DOHH2 (cell line): ENCODE measurements at regions not wholly inside any gene's neighbourhood (a gene's known extent, or its start where the extent isn't known, plus 50 kb on each side); places are given as distances from the start of the nearest gene placed in this dataset.

Experiments used
- H3F3A ChIP-seq: fragments of 200-600 bp; sonication (generic), shearing (Covaris generic); 2 replicates; pipeline ENCODE4 v1.6.0; 2016; ENCODE audit warnings: antibody characterized with exemption, mild to moderate bottlenecking; ENCODE audit not compliant: control insufficient read depth, insufficient read depth
- H3K27ac ChIP-seq: fragments of 200-600 bp; sonication (generic); 2 replicates; pipeline ENCODE4 v1.5.1; 2014; ENCODE audit warnings: low read depth, mild to moderate bottlenecking, low read length, moderate library complexity
- H3K27me3 ChIP-seq: fragments of 200-600 bp; sonication (generic); 2 replicates; pipeline ENCODE4 v1.6.1; 2014; ENCODE audit warnings: mild to moderate bottlenecking, low read length, mixed read lengths; ENCODE audit not compliant: control insufficient read depth
- H3K36me3 ChIP-seq: fragments of 200-600 bp; sonication (generic); 2 replicates; pipeline ENCODE4 v1.6.1; 2014; ENCODE audit warnings: mild to moderate bottlenecking, low read length, moderate library complexity, mixed read lengths; ENCODE audit not compliant: control insufficient read depth
- H3K4me1 ChIP-seq: fragments of 200-600 bp; sonication (generic); 2 replicates; pipeline ENCODE4 v1.6.1; 2014; ENCODE audit warnings: mild to moderate bottlenecking, low read length, mixed read lengths; ENCODE audit not compliant: control insufficient read depth
- H3K4me2 ChIP-seq: fragments of 200-600 bp; sonication (generic); 2 replicates; pipeline ENCODE4 v1.6.0; 2014; ENCODE audit warnings: mild to moderate bottlenecking, low read length, moderate library complexity
- H3K4me3 ChIP-seq: fragments of 200-600 bp; sonication (generic); 2 replicates; pipeline ENCODE4 v1.5.1; 2014; ENCODE audit warnings: mild to moderate bottlenecking, low read length, mixed read lengths
- H3K79me2 ChIP-seq: fragments of 200-600 bp; sonication (generic); 2 replicates; pipeline ENCODE4 v1.6.1; 2014; ENCODE audit warnings: mild to moderate bottlenecking, low read length, mixed read lengths; ENCODE audit not compliant: control insufficient read depth
- H3K9me2 ChIP-seq: fragments of 200-600 bp; sonication (generic); replicated peaks from 2 replicates; pipeline ENCODE4 v1.6.1; 2014; ENCODE audit warnings: mild to moderate bottlenecking, low read length, mixed read lengths; ENCODE audit not compliant: control insufficient read depth
- H3K9me3 ChIP-seq: fragments of 200-600 bp; sonication (generic); 2 replicates; pipeline ENCODE4 v1.6.1; 2014; ENCODE audit warnings: antibody characterized with exemption, low read length, mixed read lengths; ENCODE audit not compliant: control insufficient read depth, insufficient read depth
- H4K20me1 ChIP-seq: fragments of 200-600 bp; sonication (generic); 2 replicates; pipeline ENCODE4 v1.6.0; 2014; ENCODE audit warnings: low read depth, mild to moderate bottlenecking, antibody characterized with exemption, low read length, moderate library complexity; ENCODE audit not compliant: control insufficient read depth, insufficient read depth
- CTCF ChIP-seq: fragments of 200-600 bp; sonication (generic); IDR thresholded peaks from one replicate; pipeline ENCODE4 v1.5.1; 2014; ENCODE audit warnings: antibody characterized with exemption, mild to moderate bottlenecking, low read depth, low read length; ENCODE audit not compliant: poor library complexity, severe bottlenecking
- EZH2phosphoT487 ChIP-seq: fragments of 200-600 bp; sonication (generic); IDR thresholded peaks from 2 replicates; pipeline ENCODE4 v1.6.1; 2017; ENCODE audit warnings: borderline replicate concordance, mild to moderate bottlenecking, antibody characterized with exemption, low read length, moderate library complexity, mixed read lengths

- Histone ChIP-seq H3K79me2 (no peaks in the 10 kb centered on the region), H3K27me3 (no peaks in the 10 kb centered on the region), H3K9me3 (no peaks in the 10 kb centered on the region), H3F3A (no peaks in the 10 kb centered on the region), H3K36me3 (no peaks in the 10 kb centered on the region), H3K9me2 (no peaks in the 10 kb centered on the region), H3K4me1 (no peaks in the 10 kb centered on the region), H3K4me3 (no peak overlapping the region), H4K20me1 (no peaks in the 10 kb centered on the region), H3K27ac (no peak overlapping the region), H3K4me2 (no peak overlapping the region)
- TF ChIP-seq CTCF, result no peak
- TF ChIP-seq EZH2phosphoT487, result no peak
These were observed 1047.5 kb upstream of the SPRY2 start for GRCh38 chr13:81388400-81388799.

GRCh38 chr13:81383444-81383843 lies 1042.5 kb upstream of the SPRY2 start:
- Histone ChIP-seq H3K9me3 (no peaks in the 10 kb centered on the region), H3K27ac (no peak overlapping the region), H3K36me3 (no peaks in the 10 kb centered on the region), H3F3A (no peaks in the 10 kb centered on the region), H3K4me3 (no peak overlapping the region), H3K9me2 (no peaks in the 10 kb centered on the region), H4K20me1 (no peaks in the 10 kb centered on the region), H3K79me2 (no peaks in the 10 kb centered on the region), H3K4me1 (no peaks in the 10 kb centered on the region), H3K27me3 (no peaks in the 10 kb centered on the region), H3K4me2 (no peak overlapping the region)
- TF ChIP-seq CTCF (no peak), EZH2phosphoT487 (no peak)

GRCh38 chr13:81382246-81382645 lies 1041.3 kb upstream of the SPRY2 start:
- Histone ChIP-seq H3K4me3 (no peak overlapping the region), H4K20me1 (no peaks in the 10 kb centered on the region), H3K9me2 (no peaks in the 10 kb centered on the region), H3K27me3 (no peaks in the 10 kb centered on the region), H3K27ac (no peak overlapping the region), H3K4me2 (no peak overlapping the region), H3F3A (no peaks in the 10 kb centered on the region), H3K4me1 (no peaks in the 10 kb centered on the region), H3K36me3 (no peaks in the 10 kb centered on the region), H3K79me2 (no peaks in the 10 kb centered on the region), H3K9me3 (no peaks in the 10 kb centered on the region)
- TF ChIP-seq CTCF (no peak), EZH2phosphoT487 (no peak)

GRCh38 chr13:81381560-81381959 lies 1040.6 kb upstream of the SPRY2 start:
- H3K36me3 ChIP-seq, result no peaks in the 10 kb centered on the region
- H3K79me2 ChIP-seq, result no peaks in the 10 kb centered on the region
- H3K27ac ChIP-seq, result no peak overlapping the region
- no peaks in the 10 kb centered on the region for H3K9me2 ChIP-seq
- no peaks in the 10 kb centered on the region for H3F3A ChIP-seq
- TF ChIP-seq CTCF, result no peak
- TF ChIP-seq EZH2phosphoT487, result no peak
- H3K4me1 ChIP-seq, result no peaks in the 10 kb centered on the region
- H3K4me3 ChIP-seq, result no peak overlapping the region
- no peaks in the 10 kb centered on the region for H3K27me3 ChIP-seq
- no peaks in the 10 kb centered on the region for H4K20me1 ChIP-seq
- no peak overlapping the region for H3K4me2 ChIP-seq
- no peaks in the 10 kb centered on the region for H3K9me3 ChIP-seq
